Ovary (tissue), 3 donors: ENCODE measurements at regions not wholly inside any gene's neighbourhood (a gene's known extent, or its start where the extent isn't known, plus 50 kb on each side); places are given as distances from the start of the nearest gene placed in this dataset.
"Not testable (repeated sequence)": the region's sequence is repeated elsewhere in the genome, so short reads cannot be mapped to it uniquely, and the experiment has no call there.

Experiments
- CTCF ChIP-seq, 3 donors: fragments of 450-650 bp in 2 of 3; fragments of 200-600 bp in 1 of 3; IDR thresholded peaks; one replicate each; pipeline versions ENCODE4 v1.5.1 to v1.8.0; 2016 to 2022; ENCODE audit warnings: antibody characterized with exemption in 3 of 3, mild to moderate bottlenecking in 1 of 3
- EP300 ChIP-seq: sonication (generic); formaldehyde crosslinking; IDR thresholded peaks from one replicate; pipeline ENCODE4 v1.6.1; 2017; ENCODE audit warnings: antibody characterized with exemption
- POLR2A ChIP-seq: fragments of 450-650 bp; IDR thresholded peaks from one replicate; pipeline ENCODE4 v1.6.1; 2017; ENCODE audit warnings: antibody characterized with exemption, mild to moderate bottlenecking, moderate library complexity
- donor health status: DM: no; HTN: no; CAD: no.

- not testable (repeated sequence) for TF ChIP-seq CTCF (IDR thresholded peaks at IDR 0.05); EP300; POLR2A
Measured at GRCh38 chr15:84547150-84547549, 53.7 kb upstream of the ZSCAN2 start.
